Muscle of arm (tissue), 1 donor: ENCODE measurements at regions not wholly inside any gene's neighbourhood (a gene's known extent, or its start where the extent isn't known, plus 50 kb on each side); places are given as distances from the start of the nearest gene placed in this dataset.

Source experiments
- DNase-seq: peaks from one replicate; pipeline ENCODE4 v3.0.0-alpha.2; 2013

GRCh38 chr1:188420177-188420576 lies 1591.4 kb downstream of the PLA2G4A start:
- no peak for DNase-seq

DNA sequence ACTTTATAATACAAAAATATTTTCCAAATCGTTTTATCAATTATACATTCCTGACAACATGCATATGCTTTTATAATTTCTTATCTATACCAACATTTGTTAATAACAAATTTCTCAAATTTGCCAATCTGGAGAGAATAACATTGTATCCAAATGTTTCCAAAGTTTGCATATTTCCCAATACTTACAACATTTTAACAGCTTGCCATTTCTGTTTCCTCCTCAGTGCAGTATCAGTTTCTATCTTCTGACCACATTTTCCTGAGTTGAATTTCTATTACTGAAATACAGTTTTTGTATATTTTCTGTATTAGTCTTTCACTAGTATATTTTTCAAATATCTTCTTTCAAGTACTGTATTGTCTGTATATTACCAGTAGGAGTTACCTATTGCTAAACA lies 1594.3 kb downstream of the PLA2G4A start:
- no peak for DNase-seq

- no peak for DNase-seq
These were observed 1595.4 kb downstream of the PLA2G4A start for GRCh38 chr1:188424176-188424575.

DNA sequence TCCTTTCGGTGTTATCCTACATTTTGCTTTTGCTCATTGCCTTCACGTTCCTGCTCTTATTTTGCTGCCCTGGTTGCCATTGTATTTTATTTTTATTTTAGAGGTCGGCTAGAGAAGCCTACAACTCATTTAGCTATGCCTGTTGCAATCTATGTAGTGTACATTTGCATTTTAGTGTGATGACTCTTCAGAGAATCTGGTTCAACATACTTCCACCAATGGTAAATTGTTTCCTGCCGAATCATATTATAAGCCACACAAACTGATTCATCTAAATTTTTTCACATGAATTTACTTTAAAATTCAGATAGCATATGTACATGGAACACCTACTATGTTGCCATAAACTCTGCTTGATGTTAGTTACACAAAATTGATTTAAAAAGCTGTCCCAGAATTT lies 1596.9 kb downstream of the PLA2G4A start:
- DNase-seq = no peak

- DNase-seq = no peak
These were observed 1597.8 kb downstream of the PLA2G4A start for GRCh38 chr1:188426561-188426960.

- no peak for DNase-seq
These were observed 1598.9 kb downstream of the PLA2G4A start for GRCh38 chr1:188427642-188428041.

DNA sequence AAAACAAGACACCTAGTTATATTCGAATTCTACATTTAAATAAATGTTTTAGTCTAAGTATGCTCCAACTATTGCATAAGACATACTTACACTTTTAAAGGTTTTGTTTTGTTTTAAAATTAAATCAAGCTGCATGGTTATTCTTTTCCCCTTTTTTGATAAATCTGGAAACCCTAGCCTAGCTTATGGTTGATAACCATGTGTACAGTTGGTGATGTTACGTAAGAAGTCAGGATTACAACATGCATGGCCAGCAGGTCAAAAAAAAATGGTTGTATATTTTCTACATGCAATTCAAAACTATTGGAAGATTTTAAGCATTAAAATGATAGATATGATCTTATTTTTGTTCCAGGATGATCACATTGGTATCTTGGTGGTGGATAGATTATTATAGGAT lies 1600.6 kb downstream of the PLA2G4A start:
- no peak for DNase-seq

- no peak for DNase-seq
These were observed 1603.7 kb downstream of the PLA2G4A start for GRCh38 chr1:188432427-188432826.

GRCh38 chr1:188433425-188433824 lies 1604.7 kb downstream of the PLA2G4A start:
- DNase-seq = no peak

GRCh38 chr1:188444526-188444925 lies 1615.8 kb downstream of the PLA2G4A start:
- DNase-seq = no peak

DNA sequence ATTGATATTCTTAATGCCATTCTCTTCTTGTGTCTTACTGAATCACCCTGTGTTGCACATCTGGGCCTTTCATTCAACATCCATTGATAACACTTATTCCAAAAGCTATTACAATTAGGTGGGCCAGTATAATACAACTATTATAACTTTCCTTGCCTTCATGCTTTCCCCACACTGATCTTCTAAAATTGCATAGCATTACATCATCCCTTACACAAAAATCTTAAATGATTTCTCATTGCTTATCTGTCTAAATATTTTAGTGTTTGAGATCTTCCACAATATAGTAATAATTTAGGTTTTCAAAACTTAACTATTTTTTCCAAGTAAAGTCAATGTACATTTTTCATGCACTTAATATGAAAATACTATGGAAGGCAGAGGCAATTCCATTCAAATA lies 1634.1 kb downstream of the PLA2G4A start:
- DNase-seq = no peak

DNA sequence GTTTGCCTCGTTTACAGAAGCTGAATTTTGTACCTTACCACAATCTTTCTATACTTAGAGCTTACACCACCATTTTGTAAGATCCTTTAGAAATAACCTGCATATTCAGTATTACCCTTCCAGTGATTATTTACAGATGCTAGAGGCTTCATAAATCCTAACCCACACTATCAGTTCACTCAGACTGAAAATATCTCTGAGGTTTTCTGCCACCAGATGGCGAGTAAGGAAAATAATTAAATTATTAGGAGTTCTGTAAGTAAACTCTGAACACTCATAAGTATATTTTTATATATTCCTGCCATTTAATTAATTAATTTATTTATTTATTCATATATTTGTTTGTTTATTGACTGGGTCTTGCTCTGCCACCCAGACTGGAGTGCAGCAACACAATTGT lies 1635.2 kb downstream of the PLA2G4A start:
- no peak for DNase-seq

DNA sequence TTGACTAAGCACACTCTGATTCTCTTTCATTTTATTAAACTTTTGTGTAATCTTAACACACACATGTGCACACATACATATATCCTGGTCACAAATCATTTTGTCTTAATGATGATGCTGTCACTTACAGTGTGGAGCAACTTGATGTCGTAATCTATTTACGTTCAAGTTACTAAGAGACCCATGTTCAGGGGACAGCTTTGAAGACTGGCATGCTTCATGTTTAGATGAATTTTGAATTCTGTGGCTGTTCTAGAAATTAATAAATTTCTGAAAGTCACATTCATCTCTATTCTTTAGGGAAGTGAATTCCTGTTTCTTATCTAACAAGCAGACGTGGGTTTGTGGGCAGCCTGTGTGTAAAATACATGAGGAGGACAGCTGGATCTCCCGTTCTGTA lies 1637.8 kb downstream of the PLA2G4A start:
- no peak for DNase-seq

DNA sequence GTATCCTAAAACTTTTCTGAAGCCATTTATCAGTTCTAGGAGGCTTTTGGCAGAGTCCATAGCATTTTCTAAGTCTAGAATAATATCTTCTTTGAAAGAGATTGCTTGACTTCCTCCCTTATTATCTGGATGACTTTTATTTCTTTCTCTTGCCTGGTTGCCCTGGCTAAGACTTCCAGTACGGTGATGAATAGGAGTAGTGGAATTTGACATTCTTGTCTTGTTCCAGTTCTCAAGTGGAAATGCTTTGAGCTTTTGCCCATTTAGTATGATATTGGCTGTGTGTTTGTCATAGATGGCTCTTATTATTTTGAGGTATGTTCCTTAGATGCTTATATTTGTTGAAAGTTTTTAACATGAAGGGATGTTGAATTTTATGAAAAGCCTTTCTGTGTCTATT lies 1647.9 kb downstream of the PLA2G4A start:
- DNase-seq = no peak

GRCh38 chr1:188489336-188490112 lies 1660.8 kb downstream of the PLA2G4A start:
- no peak for DNase-seq

- no peak for DNase-seq
These were observed 1667.8 kb downstream of the PLA2G4A start for GRCh38 chr1:188496506-188496905.

DNA sequence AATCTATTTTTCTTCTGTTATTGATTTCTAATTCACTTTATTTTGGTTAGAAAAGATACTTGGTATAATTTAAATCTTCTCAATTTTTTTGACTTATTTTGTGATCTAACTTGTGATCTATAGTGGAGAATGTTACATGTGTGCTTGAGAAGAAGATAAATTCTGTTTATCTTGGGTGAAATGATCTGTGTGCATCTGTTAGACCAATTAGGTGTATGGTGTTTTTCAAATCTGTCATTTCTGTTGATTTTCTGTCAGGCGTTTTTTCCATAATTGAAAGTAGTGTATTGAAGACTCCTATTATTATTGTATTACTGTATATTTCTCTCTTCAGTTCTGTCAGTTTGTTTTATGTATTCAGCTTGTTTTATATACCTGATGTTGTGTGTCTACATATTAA lies 1668.3 kb downstream of the PLA2G4A start:
- no peak for DNase-seq

GRCh38 chr1:188499690-188500089 lies 1670.9 kb downstream of the PLA2G4A start:
- DNase-seq = no peak

GRCh38 chr1:188514917-188515316 lies 1686.2 kb downstream of the PLA2G4A start:
- no peak for DNase-seq

DNA sequence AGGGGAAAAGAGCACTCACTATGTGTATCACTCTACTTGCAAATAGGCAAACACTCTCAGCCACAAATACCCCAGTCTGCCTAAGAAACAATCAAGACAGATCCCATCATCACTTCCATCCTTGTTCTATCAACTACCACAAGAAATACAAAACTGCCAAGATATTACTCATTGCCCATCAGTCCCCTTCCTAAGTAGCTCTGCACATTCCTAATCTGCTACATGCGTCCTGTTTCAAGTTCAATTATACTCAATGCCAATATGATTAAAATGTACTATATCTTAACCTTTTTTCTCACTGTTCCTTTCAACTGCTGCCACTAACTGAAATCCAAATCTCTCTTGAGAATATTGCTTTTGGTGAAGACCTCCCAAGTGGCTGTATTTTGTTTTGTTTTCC lies 1688.4 kb downstream of the PLA2G4A start:
- no peak for DNase-seq

- no peak for DNase-seq
These were observed 1722.4 kb downstream of the PLA2G4A start for GRCh38 chr1:188551176-188551575.

DNA sequence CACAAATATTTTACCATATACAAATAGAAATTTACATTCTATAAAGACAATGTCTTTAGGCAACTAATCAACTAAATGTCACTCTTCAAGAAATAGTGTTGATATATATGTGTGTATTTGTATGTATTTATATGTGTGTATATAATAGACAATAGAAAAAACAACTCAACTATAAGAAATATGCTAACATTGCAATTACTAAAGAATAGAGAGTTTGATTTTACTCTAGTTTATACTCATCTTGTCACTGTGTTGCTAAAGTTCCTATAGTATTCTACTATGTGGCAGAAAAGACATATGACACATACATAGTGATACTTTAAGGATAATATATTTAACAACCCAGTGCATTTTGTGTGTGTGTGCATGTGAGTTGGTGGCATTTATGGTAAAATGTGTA lies 1728.3 kb downstream of the PLA2G4A start:
- no peak for DNase-seq

GRCh38 chr1:188582911-188583532 lies 1754.3 kb downstream of the PLA2G4A start:
- no peak for DNase-seq

DNA sequence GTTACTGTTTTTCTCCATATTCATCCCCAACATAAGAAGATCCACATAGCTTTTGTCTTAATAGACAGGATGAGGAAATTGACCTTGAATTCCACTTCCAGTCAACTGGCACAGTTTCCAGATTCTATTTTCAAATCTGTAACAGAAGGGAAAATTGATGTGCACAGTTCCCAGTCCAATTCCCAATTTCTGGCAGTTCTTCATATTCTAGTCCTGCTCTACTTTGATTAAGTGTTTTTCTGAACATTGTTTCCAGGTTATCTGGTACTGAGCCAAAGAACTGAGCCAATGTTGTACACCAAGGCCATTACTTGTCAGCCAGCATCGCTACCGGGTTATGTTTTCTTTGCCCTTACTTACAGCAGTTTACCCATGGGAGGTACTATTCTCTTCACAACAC lies 1755.4 kb downstream of the PLA2G4A start:
- no peak for DNase-seq
